ENCODE measurements at regions not wholly inside any gene's neighbourhood (a gene's known extent, or its start where the extent isn't known, plus 50 kb on each side); places are given as distances from the start of the nearest gene placed in this dataset.
"Not testable (repeated sequence)": the region's sequence is repeated elsewhere in the genome, so short reads cannot be mapped to it uniquely, and the experiment has no call there.

DNA sequence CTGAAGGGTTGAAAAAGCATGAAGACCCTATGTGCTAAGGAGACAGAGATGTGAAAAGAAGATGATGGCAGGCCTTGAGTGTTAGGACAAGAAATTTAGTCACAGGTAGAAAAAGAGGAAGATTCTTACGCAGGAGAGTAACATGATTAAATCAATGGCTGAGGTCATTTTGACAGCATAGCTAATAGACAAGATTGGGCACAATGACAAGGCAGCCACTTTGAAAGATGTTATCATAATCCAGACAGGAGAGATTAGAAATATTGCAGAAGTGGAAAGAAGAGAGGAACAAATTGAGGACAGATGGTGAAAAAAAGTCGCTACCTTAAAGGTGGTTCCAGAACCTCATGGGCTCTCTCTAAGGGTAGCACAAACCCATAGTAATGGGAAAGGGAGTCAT is 228.8 kb upstream of the DDHD1 start:
- no peak for DNase-seq

DNA sequence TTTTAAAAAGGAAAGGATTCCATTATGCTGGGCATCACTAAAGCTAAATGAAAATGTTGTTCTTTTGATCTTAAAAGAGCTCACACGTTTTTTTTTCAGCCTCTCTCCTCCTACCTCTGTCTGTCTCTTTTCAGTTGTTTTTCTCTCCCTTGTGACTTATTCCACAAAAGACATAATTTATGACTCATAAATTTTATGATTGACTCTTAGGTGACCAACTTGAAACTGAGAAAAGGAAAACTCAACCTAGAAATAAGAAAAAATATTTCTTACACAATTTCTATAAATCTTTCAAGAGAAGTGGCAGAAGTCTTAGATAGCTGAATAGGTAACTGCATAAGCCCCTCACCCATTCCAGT is 227.7 kb upstream of the DDHD1 start:
- DNase-seq = no peak

DNA sequence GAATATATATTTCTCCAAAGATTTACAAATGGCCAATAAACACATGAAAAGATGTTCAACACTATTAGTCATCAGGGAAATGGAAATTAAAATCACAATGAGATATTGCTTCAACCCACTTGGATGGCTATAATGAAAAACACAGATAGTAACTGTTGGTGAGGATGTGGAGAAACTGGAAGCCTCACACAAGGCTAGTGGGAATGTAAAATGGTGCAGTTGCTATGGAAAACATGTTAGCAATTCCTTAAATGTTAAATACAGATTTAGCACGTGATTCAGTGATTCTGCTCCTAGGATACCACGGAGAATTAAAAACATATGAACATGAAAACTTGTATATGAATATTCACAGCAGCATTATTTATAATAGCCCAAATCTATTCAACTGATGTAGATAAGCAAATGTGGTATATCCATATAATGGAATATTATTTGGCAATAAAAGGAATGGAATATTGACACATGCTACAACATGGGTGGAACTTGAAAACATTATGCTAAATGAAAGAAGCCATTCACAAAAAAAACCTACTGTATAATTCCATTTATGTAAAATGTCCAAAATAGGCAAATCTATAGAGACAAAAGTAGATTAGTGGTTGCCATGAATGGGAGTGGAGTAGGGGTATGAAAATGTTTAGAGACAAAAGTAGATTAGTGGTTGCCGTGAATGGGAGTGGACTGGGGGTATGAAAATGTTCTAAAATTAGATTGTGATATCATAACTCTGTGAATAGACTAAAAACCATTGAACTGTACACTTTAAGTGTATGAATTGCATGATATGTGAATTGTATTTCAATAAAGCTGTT is 227.1 kb upstream of the DDHD1 start:
- DNase-seq = no peak

DNA sequence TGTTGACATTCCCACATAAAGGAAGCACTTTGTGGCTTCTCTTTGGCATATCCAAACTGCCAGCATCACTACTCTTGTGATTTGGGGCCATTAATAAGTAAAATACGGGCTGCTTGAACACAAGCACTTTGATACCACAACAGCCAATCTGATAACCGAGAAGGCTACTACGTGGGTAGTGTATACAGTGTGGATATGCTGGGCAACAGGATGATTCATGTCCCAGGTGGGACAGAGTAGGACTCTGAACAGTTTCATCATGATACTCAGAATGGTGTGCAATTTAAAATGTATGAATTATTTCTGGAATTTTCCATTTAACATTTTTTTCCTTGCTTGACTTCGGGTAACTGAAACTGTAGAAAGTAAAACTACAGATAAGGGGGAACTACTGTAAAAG is 225.0 kb upstream of the DDHD1 start:
- no peak for DNase-seq

DNA sequence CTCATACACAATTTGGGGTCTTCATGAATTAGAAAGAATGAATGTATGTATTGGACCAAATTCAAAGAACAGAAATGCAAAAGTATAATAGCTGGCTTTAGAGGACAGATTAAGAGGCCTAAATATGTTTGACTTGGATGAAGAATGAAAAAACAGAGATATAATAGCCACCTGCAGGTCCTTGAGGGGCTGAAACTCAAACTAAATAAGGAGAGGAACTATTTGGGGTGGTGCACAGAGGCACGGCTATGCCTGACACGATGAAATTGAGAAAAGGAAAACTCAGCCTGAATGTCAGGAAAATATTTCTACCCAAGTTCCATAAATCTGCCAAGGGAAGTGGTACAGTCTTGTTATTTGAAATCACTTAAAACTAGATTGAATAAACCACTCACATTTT is 222.9 kb upstream of the DDHD1 start:
- no peak for DNase-seq

DNA sequence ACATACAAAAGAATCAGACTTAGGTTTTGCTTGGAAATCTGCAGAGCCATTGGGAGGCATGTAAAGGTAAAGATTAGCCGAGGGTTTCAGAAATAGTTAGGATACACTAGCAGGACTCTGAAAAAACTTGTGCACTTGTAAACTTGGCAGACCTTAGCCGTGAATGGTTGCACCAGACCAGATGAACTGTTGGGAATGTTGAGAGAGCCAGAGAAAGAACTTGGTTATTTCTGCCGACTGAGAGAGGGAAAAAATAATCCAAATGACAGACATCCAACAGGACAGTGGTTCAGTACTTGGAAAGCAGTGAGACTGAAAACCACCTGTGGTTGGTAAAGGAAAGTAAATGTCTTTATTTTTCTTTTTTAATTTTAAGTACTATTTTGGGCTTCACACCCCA is 222.5 kb upstream of the DDHD1 start:
- no peak for DNase-seq

DNA sequence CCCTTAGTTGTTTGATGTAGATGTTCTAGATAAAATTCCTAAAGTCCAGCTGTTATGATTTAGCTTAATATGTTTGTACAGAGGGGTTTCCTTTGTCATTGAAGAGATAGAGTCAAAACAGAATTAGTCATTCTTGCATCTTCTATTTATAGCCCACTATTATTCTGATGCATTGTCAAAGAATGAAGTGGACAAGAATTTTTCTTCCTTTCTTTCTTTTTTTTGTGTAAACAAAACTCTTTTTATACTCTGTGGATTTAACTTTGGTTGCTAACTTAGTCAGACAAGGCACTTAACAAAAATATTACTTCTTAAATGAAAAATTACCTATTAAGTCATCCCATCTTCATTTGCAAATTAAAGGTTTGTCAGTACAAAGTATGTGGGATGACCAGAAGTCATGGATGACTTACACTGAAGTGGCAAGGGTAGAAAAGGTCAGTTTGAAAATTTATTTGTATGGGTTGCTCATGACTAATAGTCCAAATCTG is 215.6 kb upstream of the DDHD1 start:
- DNase-seq = no peak

DNA sequence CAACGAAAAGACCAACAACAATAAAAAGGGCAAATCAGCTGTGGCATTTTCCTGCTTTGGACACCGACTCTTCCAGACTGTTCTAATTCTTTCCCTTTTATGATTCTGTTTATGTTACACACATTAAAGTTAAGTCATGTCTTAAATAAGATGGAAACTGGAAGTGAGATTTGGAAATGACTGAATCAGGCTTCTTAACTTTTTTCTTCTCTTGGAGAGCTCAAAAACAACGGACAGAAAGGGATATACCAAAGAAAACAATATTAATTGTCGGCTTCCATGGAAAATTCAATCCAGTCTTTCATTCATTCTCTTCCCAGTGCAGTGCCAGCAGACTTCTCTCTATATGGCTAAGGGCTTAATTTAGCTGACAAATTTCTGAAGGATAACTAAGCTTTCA is 214.9 kb upstream of the DDHD1 start:
- no peak for DNase-seq

DNA sequence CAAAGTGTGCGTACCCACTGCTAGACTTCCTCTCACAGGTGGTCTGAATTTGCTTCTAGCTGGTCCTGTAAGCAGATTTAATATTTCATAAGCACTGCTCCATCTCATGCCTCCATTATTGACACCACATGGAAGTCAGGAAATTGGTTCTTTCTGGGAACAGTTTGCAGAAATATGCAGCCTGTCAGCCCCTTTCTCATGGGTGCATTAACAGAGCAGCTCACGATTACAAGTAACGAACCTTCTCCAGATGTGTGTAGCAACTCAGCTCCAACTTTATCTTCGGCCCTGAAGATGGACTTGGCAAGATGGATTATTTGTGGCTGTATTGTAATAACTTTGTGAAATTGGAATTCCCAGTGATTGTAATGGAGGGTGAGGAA is 214.5 kb upstream of the DDHD1 start:
- no peak for DNase-seq

DNA sequence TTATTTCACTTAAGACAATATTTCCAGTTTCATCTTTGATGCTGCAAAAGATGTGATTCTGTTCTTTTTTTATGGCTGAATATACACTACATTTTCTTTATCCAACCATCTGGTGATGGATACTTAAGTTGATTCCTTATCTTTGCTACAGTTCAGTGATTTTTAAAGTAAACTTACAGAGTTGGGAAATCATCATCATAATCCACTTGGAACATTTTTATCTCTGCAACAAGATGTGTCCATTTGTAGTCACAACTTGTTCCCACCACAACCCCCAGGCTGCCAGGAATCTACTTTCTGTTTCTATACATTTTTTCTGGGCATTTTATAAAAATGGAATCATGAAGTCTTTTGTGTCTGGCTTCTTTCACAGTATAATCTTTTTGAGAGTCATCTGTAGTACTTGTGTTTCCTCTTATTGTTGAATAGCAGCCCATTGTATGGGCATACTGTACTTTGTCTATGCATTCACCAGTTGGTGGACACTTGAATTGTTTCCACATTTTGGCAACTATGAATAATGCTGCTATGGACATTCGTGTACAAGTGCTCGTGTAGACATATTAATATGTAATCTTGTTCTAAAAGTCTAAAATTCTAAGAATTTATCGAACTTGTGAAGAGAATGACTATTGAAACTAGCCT is 212.5 kb upstream of the DDHD1 start:
- DNase-seq = no peak

DNA sequence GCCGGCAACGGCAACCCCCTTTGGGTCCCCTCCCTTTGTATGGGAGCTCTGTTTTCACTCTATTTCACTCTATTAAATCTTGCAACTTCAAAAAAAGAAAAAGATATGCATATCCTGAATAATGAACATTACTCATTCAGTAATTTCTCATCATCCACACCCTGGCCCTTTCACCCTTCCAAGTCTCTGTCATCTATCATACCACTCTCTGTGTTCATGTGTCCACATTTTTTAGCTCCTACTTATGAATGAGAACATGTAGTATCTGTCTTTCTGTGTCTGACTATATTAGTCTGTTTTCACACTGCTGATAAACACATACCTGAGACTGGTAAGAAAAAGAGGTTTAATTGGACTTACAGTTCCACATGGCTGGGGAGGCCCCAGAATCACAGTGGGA is 209.8 kb upstream of the DDHD1 start:
- not testable (repeated sequence) for DNase-seq

DNA sequence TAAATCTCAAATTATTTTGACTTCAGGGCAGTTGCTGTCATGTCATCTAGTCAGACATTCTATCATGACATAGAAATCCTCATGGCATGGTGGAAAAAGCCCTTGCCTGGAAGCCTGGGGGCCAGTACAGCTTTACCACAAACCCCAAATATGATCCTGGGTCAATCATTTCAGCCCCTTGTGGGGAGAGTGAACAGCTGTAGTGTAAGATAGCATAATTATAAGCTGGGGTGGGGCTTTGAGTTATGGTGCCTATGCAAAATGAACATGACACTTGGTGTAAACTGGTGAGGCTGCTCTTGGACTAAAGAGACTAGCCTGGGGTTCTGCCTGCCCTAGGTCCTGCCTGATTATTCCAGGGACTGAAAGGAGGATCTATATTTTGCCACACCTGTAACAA is 207.7 kb upstream of the DDHD1 start:
- peak in 1 of 2 experiments; percentile 10 for DNase-seq

DNA sequence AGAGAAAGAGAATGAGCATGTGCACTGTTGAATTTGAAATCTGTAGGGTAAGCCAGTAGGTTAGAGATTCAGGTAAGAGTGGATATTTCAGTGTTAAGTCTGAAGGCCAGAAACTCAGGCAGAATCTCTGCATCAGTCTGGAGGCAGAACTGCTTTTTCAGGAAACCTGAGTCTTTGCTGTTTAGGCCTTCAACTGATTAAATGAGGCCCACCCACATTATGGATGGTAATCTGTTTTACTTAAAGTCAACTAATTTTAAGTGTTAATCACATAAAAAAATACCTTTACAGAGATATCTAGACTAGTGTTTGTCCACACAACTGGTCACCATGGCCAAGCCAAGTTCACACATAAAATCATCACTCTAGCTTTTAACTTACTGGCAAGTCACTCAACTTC is 205.0 kb upstream of the DDHD1 start:
- no peak for DNase-seq

DNA sequence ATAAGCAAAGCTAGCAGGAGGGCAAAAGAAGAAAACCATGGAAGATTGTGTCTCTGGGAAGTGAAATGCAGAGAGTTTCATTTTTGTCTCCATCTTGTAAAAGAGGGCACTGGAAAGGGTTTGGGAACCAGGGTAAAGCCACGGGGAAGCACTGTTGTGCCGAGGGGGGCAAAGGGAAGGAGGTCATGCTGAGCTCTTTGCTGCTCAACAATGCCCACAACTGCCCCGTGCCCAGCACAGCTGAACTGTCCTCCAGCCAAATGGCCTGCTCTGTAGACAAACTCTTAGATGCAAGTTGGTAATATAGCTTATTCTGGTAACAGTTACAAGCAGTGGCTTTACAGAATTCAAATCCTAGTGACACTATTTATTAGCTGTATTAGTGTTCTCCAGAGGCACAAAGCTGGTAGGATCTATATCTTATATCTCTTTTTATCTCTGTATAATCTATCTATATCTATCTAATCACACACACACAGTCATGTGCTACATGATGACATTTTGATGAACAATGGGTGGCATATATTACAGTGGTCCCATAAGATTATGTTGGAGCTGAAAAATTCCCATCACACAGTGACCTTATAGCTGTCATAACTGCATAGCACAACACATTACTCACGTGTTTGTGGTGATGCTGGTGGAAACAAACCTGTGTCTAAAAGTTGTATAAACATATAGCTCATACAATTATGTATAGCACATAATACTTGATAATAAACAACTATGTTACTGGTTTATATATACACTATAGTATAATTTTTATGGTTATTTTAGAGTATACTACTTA is 203.4 kb upstream of the DDHD1 start:
- no peak for DNase-seq

DNA sequence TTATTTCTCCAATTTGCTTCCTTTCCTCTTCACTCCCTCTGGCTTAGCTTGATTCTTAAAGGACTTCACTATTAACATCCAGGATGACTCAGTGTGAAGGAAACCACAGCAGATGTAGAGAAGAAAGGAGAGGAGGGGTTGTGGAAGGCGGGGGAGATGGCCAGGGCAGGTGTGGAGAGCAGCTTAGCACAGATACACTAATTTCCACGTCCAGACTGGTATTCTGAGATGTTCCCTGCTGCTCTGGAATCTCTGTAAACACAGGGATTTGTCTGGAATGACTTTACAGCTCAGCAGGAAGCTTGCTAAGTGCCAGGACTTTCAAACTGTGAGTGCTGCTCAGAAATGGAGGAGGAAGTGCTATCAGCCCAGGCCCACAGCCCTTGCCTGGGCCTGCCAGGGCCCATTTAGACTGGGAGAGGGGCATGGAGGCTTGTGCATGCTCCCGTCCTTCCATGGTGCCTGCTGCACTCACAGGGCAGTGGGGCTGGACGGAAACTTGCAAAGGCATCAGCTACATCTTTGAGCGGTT is 202.5 kb upstream of the DDHD1 start:
- DNase-seq = no peak

DNA sequence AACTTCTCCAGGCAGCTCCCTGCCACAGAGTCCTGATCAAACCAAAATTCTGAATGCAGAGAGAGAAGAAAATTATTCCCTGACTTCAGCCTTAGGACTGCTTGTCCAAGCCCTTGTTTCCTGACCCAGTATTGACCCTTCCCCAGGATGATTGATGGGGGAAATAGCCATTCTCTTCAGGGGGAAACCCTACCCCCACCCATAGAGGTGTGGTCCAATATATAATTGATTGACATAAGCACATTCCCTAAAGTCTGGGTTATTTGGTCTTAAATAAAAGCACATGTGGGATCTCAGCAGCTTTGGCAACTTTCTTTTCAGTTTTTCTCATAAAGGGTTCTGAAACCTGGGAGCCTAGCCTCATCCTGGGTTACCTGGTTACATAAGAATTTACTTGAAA is 201.2 kb upstream of the DDHD1 start:
- no peak for DNase-seq

DNA sequence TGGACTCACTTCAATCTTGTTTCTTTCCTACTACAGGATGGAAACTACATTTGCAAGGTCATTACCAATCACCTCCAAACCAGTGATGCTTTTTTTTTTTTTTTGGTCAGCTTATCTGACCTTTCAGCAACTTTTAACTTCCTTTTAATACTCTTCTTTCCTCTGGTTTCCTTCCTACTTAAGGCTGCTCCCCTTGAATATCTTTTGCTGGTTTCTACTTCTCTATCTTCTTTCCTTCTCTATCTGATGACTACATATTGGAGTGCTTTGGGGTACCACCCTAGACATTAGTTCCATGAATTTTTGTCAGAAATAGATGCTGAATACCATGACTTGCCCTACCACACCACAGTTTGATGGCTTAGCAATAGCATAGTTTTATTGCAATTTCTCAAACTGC is 197.7 kb upstream of the DDHD1 start:
- no peak for DNase-seq

DNA sequence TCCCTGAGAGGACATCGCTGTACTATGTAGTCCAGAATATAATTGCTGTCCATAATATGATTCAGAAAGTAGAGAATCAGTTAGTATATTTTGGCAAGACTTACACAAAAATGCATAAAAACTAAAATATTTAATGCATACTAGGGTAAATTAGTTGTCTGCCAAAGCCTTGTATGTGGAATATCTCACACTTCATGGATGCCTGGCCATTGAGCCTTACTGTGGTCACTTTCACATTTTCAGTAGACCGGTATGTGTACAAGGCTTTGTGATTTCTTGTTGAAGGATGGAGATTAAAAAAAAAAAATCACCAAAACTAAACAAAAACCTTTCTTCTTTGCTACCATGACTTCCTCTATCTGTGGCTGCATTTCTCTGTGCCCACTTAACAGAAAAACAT is 197.3 kb upstream of the DDHD1 start:
- no peak for DNase-seq

DNA sequence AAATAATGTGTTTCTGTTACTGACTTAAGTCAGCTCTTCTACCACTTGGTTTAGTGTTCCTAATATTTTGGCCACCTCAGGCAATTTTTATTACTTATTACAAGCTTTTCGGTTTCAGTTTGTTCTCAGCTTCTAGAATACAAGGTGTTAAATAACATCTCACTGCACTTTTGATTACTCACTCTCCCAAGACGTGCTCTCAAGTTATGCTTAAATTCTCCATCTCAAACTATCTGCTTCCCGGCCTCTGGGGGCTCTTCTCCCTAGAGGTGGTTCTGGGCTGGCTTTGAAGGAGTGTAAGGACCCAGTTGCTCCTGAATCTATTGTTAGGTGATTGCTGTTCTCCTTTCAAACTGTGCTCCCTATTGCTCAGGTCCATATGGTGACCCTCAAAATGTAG is 193.9 kb upstream of the DDHD1 start:
- no peak for DNase-seq

DNA sequence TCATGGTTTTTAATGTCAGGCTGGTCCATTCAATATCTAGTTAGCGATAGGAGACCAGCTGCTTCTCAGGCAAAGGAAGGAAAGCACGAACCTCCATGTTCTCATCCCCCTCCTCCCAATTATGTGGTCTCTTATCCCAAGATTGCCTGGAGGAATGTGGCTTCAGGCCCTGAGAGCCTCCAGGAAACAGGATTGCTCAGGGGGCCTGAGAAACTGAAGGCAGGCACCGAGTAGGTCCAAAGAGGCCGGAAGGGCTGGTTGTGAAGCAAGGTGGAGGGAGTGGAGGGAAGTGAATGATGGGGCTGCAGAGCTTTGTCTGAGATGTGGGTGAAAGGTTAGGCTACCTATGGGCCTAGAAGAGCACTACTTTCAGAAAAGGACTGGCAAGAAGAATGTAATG is 188.2 kb upstream of the DDHD1 start:
- no peak for DNase-seq

DNA sequence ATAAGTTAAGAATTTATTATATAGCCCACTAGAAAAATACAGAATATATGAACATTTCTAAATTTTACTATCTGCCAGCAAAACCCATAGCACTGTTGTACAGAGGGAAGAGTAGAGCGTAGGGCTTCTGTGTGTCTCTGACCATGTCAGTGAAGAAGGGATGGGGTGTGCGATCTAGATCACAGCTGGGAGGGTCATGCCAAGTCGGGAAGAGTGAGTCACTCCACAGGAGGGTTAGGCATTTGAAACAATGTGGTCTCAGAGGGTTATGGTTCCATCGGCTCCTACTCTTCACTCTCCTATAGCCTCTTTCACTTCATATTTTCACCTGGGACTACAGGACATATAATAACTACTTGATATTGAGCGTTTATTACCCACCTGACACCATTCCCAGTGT is 185.1 kb upstream of the DDHD1 start:
- no peak for DNase-seq

DNA sequence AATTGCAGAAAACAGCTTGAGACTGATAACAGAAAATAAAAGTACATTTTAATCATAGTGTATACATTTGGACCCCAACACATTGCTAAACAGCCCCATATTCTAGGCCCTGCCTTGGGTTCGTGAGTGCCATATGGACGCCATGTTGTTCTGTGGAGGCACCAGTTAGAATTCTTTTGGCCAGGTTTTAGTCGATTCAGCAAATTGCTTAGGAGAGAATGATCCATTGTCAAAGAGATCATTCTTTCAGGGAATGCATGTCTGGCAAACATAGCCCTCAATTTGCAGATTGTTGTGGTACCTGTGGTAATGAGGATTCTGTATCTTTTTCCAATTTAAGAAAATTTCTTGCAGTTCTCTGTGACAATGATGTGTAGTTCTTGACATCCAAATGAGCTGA is 183.6 kb upstream of the DDHD1 start:
- no peak for DNase-seq

DNA sequence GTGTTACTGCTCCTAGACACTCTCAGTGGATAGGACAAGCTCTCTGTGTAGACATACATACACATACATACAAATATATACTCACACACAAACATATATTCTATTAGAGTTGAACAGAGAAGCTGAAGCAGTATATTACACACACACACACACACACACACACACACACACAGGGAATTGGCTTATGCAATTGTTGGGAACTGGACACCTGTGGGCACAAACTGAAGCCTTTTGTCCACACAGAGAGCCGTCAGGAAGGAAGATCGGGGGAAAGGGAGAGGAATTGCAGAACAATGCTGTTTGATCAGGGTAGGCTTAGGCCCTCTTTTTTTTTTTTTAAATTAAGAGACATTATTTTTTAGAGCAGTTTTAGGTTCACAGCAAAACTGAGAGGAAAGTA is 180.7 kb upstream of the DDHD1 start:
- no peak for DNase-seq

DNA sequence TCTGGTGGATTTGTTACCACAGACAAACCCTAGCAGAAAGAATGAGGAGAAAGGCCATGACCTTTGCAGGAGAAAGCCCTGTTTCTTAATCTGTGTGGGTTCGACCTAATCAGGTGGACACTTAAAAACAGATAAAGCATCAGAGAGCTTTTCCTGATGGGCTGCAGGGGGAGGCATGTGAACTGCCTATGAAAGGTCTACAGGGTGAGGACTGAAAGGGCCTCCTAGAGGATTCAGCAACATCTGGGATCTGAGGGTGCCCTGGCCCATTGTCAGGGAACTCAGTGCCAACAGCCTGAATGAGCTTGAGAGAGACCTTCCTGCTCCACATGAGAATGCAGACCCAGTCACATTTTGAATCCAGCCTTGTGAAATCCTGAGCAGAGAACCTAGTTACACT is 178.8 kb upstream of the DDHD1 start:
- no peak for DNase-seq
